RWPE1 (cell line): ENCODE measurements at regions not wholly inside any gene's neighbourhood (a gene's known extent, or its start where the extent isn't known, plus 50 kb on each side); places are given as distances from the start of the nearest gene placed in this dataset.

ENCODE experiments used
- CTCF ChIA-PET: fragments of 350-600 bp; sonication (Branson Sonifier 250); formaldehyde crosslinking; extraction: SDS; loops from one replicate; lab custom pipeline; 2021; lab: Yijun Ruan, JAX
- POLR2A ChIA-PET: fragments of 400-600 bp; formaldehyde crosslinking; extraction: SDS; loops from one replicate; lab custom pipeline; 2020; ENCODE audit warnings: antibody characterized with exemption; ENCODE audit not compliant: low non-redundant PET; lab: Yijun Ruan, JAX
- DNase-seq: peaks from one replicate; pipeline ENCODE4 v3.0.0; 2012; ENCODE audit warnings: low spot score
- H3K27ac ChIP-seq: fragments of 450-650 bp; 2 replicates; pipeline ENCODE4 v1.5.1; 2017
- CTCF ChIP-seq: fragments of 450-650 bp; conservative IDR thresholded peaks from 2 replicates; pipeline ENCODE4 v1.5.1; 2017; ENCODE audit warnings: low read depth, mild to moderate bottlenecking

- POLR2A ChIA-PET: no interaction called here
- CTCF ChIA-PET: interaction anchor here (0.6 kb wide), 1 partner anchor 1349 kb away, joined by 3 read pairs; no protein-coding TSS in a partner anchor
Measured at GRCh38 chr3:118765636-118766305, 268.9 kb downstream of the IGSF11 start.

GRCh38 chr3:118766306-118766669, 268.4 kb downstream of the IGSF11 start:
- POLR2A ChIA-PET: no interaction called here
- no peak for TF ChIP-seq CTCF
- no peak for DNase-seq
- no peak overlapping the region for H3K27ac ChIP-seq
- CTCF ChIA-PET: no interaction called here

More at GRCh38 chr3:118765636-118766305, 268.9 kb downstream of the IGSF11 start:
- no peak overlapping the region for H3K27ac ChIP-seq
- TF ChIP-seq CTCF: no peak
- no peak for DNase-seq

GRCh38 chr3:118772036-118772435, 262.6 kb downstream of the IGSF11 start:
- CTCF ChIA-PET: interaction anchor here (0.6 kb wide), 1 partner anchor 208 kb away, joined by 4 read pairs; no protein-coding TSS in a partner anchor
- no peak overlapping the region for H3K27ac ChIP-seq
- no peak for DNase-seq
- TF ChIP-seq CTCF: no peak
- POLR2A ChIA-PET: no interaction called here

GRCh38 chr3:118772547-118773011, 262.1 kb downstream of the IGSF11 start:
- TF ChIP-seq CTCF: no peak
- peak; percentile 20 for DNase-seq
- H3K27ac ChIP-seq: no peak overlapping the region
- ChIA-PET POLR2A (no interaction called here), CTCF (interaction anchor here (0.6 kb wide), 1 partner anchor 208 kb away, joined by 4 read pairs; no protein-coding TSS in a partner anchor)

GRCh38 chr3:118775021-118775420, 259.6 kb downstream of the IGSF11 start:
- ChIA-PET CTCF (no interaction called here), POLR2A (no interaction called here)
- DNase-seq: no peak
- TF ChIP-seq CTCF: no peak
- no peak overlapping the region for H3K27ac ChIP-seq

GRCh38 chr3:118778201-118778600, 256.4 kb downstream of the IGSF11 start:
- H3K27ac ChIP-seq: no peak overlapping the region
- ChIA-PET POLR2A (no interaction called here), CTCF (interaction anchor here (0.7 kb wide), 1 partner anchor 22 kb away, joined by 7 read pairs; no protein-coding TSS in a partner anchor)
- no peak for DNase-seq
- no peak for TF ChIP-seq CTCF
